Testis (tissue), 2 donors: ENCODE measurements at regions not wholly inside any gene's neighbourhood (a gene's known extent, or its start where the extent isn't known, plus 50 kb on each side); places are given as distances from the start of the nearest gene placed in this dataset.

Experiments used
- POLR2A ChIP-seq: fragments of 450-650 bp; IDR thresholded peaks from one replicate; pipeline ENCODE4 v1.6.1; 2017; ENCODE audit warnings: antibody characterized with exemption, mild to moderate bottlenecking, moderate library complexity
- TF ChIP-seq, protein P1 (sequence below), 3 experiments: fragments of 450-650 bp in 2 of 3; fragments of 200-600 bp in 1 of 3; sonication (generic) in 1 of 3; IDR thresholded peaks; one replicate each; pipeline ENCODE4 v1.5.1; 2016 to 2019; ENCODE audit warnings: antibody characterized with exemption in 3 of 3, mild to moderate bottlenecking in 2 of 3, moderate library complexity in 1 of 3

DNA sequence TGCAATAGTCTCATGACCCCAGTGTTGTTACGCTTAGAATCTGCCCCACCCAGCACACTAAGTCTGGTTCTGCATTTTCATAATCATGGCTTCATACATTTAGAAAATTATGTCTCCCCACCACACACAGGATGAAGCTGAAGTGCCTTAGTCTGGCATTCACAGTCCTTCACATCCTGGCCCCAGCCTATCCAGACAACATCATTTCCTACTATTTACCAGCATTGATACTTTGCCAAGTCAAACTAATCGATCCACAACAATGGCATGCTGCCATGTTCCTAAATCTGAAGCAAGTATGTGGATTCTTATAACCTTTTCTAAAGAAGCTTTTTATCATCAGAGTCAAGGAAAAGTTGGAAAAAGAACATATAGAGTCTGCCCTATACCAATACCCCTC, 132.4 kb upstream of the FBXL4 start:
- TF ChIP-seq, protein P1, sequence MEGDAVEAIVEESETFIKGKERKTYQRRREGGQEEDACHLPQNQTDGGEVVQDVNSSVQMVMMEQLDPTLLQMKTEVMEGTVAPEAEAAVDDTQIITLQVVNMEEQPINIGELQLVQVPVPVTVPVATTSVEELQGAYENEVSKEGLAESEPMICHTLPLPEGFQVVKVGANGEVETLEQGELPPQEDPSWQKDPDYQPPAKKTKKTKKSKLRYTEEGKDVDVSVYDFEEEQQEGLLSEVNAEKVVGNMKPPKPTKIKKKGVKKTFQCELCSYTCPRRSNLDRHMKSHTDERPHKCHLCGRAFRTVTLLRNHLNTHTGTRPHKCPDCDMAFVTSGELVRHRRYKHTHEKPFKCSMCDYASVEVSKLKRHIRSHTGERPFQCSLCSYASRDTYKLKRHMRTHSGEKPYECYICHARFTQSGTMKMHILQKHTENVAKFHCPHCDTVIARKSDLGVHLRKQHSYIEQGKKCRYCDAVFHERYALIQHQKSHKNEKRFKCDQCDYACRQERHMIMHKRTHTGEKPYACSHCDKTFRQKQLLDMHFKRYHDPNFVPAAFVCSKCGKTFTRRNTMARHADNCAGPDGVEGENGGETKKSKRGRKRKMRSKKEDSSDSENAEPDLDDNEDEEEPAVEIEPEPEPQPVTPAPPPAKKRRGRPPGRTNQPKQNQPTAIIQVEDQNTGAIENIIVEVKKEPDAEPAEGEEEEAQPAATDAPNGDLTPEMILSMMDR (IDR thresholded peaks at IDR 0.05), result no peak
- no peak for TF ChIP-seq POLR2A
